Astrocyte (in vitro differentiated cells and primary cell): ENCODE measurements at regions not wholly inside any gene's neighbourhood (a gene's known extent, or its start where the extent isn't known, plus 50 kb on each side); places are given as distances from the start of the nearest gene placed in this dataset.
"Not testable (repeated sequence)": the region's sequence is repeated elsewhere in the genome, so short reads cannot be mapped to it uniquely, and the experiment has no call there.

Source experiments
- EZH2 ChIP-seq: IDR thresholded peaks from 2 replicates; pipeline ENCODE4 v1.6.1; 2012; ENCODE audit warnings: mild to moderate bottlenecking, low read length, inconsistent platforms; ENCODE audit not compliant: insufficient read depth
- TF ChIP-seq, protein P1 (sequence below): IDR thresholded peaks from 2 replicates; pipeline ENCODE4 v1.5.1; 2011; ENCODE audit warnings: low read depth, mild to moderate bottlenecking, inconsistent platforms, low read length, moderate library complexity; ENCODE audit not compliant: insufficient read depth

DNA sequence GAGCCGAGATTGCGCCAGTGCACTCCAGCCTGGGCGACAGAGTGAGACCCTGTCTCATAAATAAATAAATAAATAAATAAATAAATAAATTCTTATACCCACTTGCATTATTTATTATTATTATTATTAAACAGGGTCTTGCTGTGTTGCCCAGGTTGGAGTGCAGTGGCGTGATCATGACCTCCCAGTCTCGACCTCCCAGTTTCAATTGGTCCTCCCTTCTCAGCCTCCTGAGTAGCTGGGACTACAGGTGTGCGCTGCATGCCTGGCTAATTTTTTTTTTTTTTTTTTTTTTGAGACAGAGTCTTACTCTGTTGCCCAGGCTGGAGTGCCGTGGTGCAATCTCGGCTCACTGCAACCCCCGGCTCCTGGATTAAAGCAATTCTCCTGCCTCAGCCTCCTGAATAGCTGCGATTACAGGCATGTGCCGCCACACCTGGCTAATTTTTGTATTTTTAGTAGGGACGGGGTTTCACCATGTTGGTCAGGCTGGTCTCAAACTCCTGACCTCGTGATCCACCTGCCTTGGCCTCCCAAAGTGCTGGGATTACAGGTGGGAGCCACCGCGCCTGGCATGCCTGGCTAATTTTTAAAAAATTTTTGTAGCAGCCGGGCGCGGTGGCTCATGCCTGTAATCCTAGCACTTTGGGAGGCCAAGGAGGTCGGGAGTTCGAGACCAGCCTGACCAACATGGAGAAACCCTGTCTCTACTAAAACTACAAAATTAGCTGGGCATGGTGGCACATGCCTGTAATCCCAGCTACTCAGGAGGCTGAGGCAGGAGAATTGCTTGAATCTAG is 150.2 kb downstream of the SEC14L1 start:
- TF ChIP-seq, protein P1, sequence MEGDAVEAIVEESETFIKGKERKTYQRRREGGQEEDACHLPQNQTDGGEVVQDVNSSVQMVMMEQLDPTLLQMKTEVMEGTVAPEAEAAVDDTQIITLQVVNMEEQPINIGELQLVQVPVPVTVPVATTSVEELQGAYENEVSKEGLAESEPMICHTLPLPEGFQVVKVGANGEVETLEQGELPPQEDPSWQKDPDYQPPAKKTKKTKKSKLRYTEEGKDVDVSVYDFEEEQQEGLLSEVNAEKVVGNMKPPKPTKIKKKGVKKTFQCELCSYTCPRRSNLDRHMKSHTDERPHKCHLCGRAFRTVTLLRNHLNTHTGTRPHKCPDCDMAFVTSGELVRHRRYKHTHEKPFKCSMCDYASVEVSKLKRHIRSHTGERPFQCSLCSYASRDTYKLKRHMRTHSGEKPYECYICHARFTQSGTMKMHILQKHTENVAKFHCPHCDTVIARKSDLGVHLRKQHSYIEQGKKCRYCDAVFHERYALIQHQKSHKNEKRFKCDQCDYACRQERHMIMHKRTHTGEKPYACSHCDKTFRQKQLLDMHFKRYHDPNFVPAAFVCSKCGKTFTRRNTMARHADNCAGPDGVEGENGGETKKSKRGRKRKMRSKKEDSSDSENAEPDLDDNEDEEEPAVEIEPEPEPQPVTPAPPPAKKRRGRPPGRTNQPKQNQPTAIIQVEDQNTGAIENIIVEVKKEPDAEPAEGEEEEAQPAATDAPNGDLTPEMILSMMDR = not testable (repeated sequence)
- TF ChIP-seq EZH2 = not testable (repeated sequence)
